MM.1S (cell line): ENCODE measurements at regions not wholly inside any gene's neighbourhood (a gene's known extent, or its start where the extent isn't known, plus 50 kb on each side); places are given as distances from the start of the nearest gene placed in this dataset.

Source experiments
- DNase-seq: peaks from one replicate; pipeline ENCODE4 v3.0.0-alpha.2; 2015
- H2AFZ ChIP-seq: fragments of 300-600 bp; sonication (generic); 2 replicates; pipeline ENCODE4 v1.6.0; 2016; ENCODE audit warnings: antibody characterized with exemption, low read length
- H3F3A ChIP-seq: fragments of 300-600 bp; sonication (generic); 2 replicates; pipeline ENCODE4 v1.6.1; 2016; ENCODE audit warnings: mild to moderate bottlenecking, antibody characterized with exemption, low read length, moderate library complexity, mixed read lengths; ENCODE audit not compliant: insufficient read depth
- H3K27ac ChIP-seq: fragments of 300-600 bp; sonication (generic); 2 replicates; pipeline ENCODE4 v1.5.1; 2016; ENCODE audit warnings: mild to moderate bottlenecking, low read length
- H3K27me3 ChIP-seq: fragments of 300-600 bp; sonication (generic); replicated peaks from 2 replicates; pipeline ENCODE4 v1.6.0; 2016; ENCODE audit warnings: low read length; ENCODE audit not compliant: insufficient read depth
- H3K36me3 ChIP-seq: fragments of 300-600 bp; sonication (generic); replicated peaks from 2 replicates; pipeline ENCODE4 v1.6.1; 2016; ENCODE audit warnings: mild to moderate bottlenecking, low read length, mixed read lengths; ENCODE audit not compliant: insufficient read depth
- H3K4me1 ChIP-seq: fragments of 300-600 bp; sonication (generic); 2 replicates; pipeline ENCODE4 v1.6.1; 2016; ENCODE audit warnings: low read length, mixed read lengths
- H3K4me2 ChIP-seq: fragments of 300-600 bp; sonication (generic); 2 replicates; pipeline ENCODE4 v1.6.0; 2016; ENCODE audit warnings: low read depth, low read length
- H3K4me3 ChIP-seq: fragments of 300-600 bp; sonication (generic); 2 replicates; pipeline ENCODE4 v1.5.1; 2016; ENCODE audit warnings: low read length, mixed read lengths
- H3K79me2 ChIP-seq: fragments of 300-600 bp; sonication (generic); 2 replicates; pipeline ENCODE4 v1.6.1; 2016; ENCODE audit warnings: mixed run types, low read length, mixed read lengths
- H3K9ac ChIP-seq: fragments of 300-600 bp; sonication (generic); 2 replicates; pipeline ENCODE4 v1.6.1; 2016; ENCODE audit warnings: low read length, mixed read lengths
- H3K9me2 ChIP-seq: fragments of 300-600 bp; sonication (generic); replicated peaks from 2 replicates; pipeline ENCODE4 v1.6.1; 2016; ENCODE audit warnings: mild to moderate bottlenecking, low read length, mixed read lengths; ENCODE audit not compliant: insufficient read depth
- H3K9me3 ChIP-seq: fragments of 300-600 bp; sonication (generic); replicated peaks from 2 replicates; pipeline ENCODE4 v1.6.1; 2016; ENCODE audit warnings: mild to moderate bottlenecking, low read length, mixed read lengths; ENCODE audit not compliant: insufficient read depth
- H4K20me1 ChIP-seq: fragments of 300-600 bp; sonication (generic); 2 replicates; pipeline ENCODE4 v1.6.1; 2016; ENCODE audit warnings: mild to moderate bottlenecking, low read length, moderate library complexity, mixed read lengths; ENCODE audit not compliant: insufficient read depth
- CTCF ChIP-seq: fragments of 300-600 bp; sonication (generic); IDR thresholded peaks from 2 replicates; pipeline ENCODE4 v1.5.1; 2016; ENCODE audit warnings: antibody characterized with exemption, low read length, mixed read lengths
- EZH2 ChIP-seq: fragments of 300-600 bp; sonication (generic); optimal IDR thresholded peaks from 2 replicates; pipeline ENCODE3; 2017; ENCODE audit warnings: low read depth, mild to moderate bottlenecking, antibody characterized with exemption, low read length, mixed read lengths
- EZH2phosphoT487 ChIP-seq: fragments of 300-600 bp; sonication (generic); IDR thresholded peaks from 2 replicates; pipeline ENCODE4 v1.6.1; 2018; ENCODE audit warnings: antibody characterized with exemption, low read length

- no peak overlapping the region for H3K4me3 ChIP-seq
- no peak overlapping the region for H2AFZ ChIP-seq
- H3K4me1 ChIP-seq, result no peaks in the 10 kb centered on the region
- H3K27ac ChIP-seq, result no peak overlapping the region
- TF ChIP-seq EZH2phosphoT487, result no peak
- no peak for TF ChIP-seq CTCF
- TF ChIP-seq EZH2, result no peak
- H3K27me3 ChIP-seq, result no peaks in the 10 kb centered on the region
- no peaks in the 10 kb centered on the region for H3K79me2 ChIP-seq
- DNase-seq, result no peak
- H3K36me3 ChIP-seq, result no peaks in the 10 kb centered on the region
- H3K9me3 ChIP-seq, result no peaks in the 10 kb centered on the region
- H3K9me2 ChIP-seq, result no peaks in the 10 kb centered on the region
- H3K4me2 ChIP-seq, result no peak overlapping the region
- no peak overlapping the region for H3K9ac ChIP-seq
- H4K20me1 ChIP-seq, result no peaks in the 10 kb centered on the region
- no peaks in the 10 kb centered on the region for H3F3A ChIP-seq
Observed at GRCh38 chr17:34764716-34765115, 185.3 kb downstream of the TMEM132E start.

GRCh38 chr17:34763728-34764665 lies 184.6 kb downstream of the TMEM132E start:
- Histone ChIP-seq H3K27me3 (no peaks in the 10 kb centered on the region), H2AFZ (no peak overlapping the region), H3K4me3 (no peak overlapping the region), H3K79me2 (no peaks in the 10 kb centered on the region), H3K27ac (no peak overlapping the region), H3K36me3 (no peaks in the 10 kb centered on the region), H3K9ac (no peak overlapping the region), H3K4me1 (no peaks in the 10 kb centered on the region), H4K20me1 (no peaks in the 10 kb centered on the region), H3K4me2 (no peak overlapping the region), H3K9me2 (no peaks in the 10 kb centered on the region), H3F3A (no peaks in the 10 kb centered on the region), H3K9me3 (no peaks in the 10 kb centered on the region)
- DNase-seq, result no peak
- no peak for TF ChIP-seq EZH2phosphoT487
- TF ChIP-seq CTCF, result no peak
- TF ChIP-seq EZH2, result no peak

GRCh38 chr17:34762078-34762477 lies 182.7 kb downstream of the TMEM132E start:
- no peaks in the 10 kb centered on the region for H3K27me3 ChIP-seq
- H3K36me3 ChIP-seq, result no peaks in the 10 kb centered on the region
- no peaks in the 10 kb centered on the region for H3K79me2 ChIP-seq
- H3K9me3 ChIP-seq, result no peaks in the 10 kb centered on the region
- H3K9ac ChIP-seq, result no peak overlapping the region
- H2AFZ ChIP-seq, result no peak overlapping the region
- DNase-seq, result no peak
- no peak for TF ChIP-seq CTCF
- TF ChIP-seq EZH2, result no peak
- no peak for TF ChIP-seq EZH2phosphoT487
- no peaks in the 10 kb centered on the region for H3K9me2 ChIP-seq
- no peaks in the 10 kb centered on the region for H3K4me1 ChIP-seq
- H3K27ac ChIP-seq, result no peak overlapping the region
- H4K20me1 ChIP-seq, result no peaks in the 10 kb centered on the region
- no peak overlapping the region for H3K4me3 ChIP-seq
- H3K4me2 ChIP-seq, result no peak overlapping the region
- no peaks in the 10 kb centered on the region for H3F3A ChIP-seq
